ENCODE measurements at regions not wholly inside any gene's neighbourhood (a gene's known extent, or its start where the extent isn't known, plus 50 kb on each side); places are given as distances from the start of the nearest gene placed in this dataset.

- Histone ChIP-seq H3K27ac (ENCODE audit: low read depth in 2 of 2, low read length in 1 of 2) (no peak overlapping the region), H3F3A (replicated peaks; ENCODE audit: insufficient read depth) (no peaks in the 10 kb centered on the region), H3K4me3 (ENCODE audit: low read depth in 2 of 2, low read length in 1 of 2) (no peak overlapping the region), H3K27me3 (ENCODE audit: insufficient read depth) (no peaks in the 10 kb centered on the region), H2AFZ (ENCODE audit: low read depth) (no peak overlapping the region), H3K4me2 (no peak overlapping the region), H3K9me3 (no peaks in the 10 kb centered on the region), H3K79me2 (ENCODE audit: insufficient read depth) (no peaks in the 10 kb centered on the region), H3K9me2 (no peaks in the 10 kb centered on the region), H3K9ac (no peak overlapping the region), H4K20me1 (ENCODE audit: insufficient read depth) (no peaks in the 10 kb centered on the region), H3K36me3 (replicated peaks in 1 of 2; ENCODE audit: control insufficient read depth in 1 of 2, insufficient read depth in 2 of 2, low read length in 1 of 2) (no peaks in the 10 kb centered on the region), H3K4me1 (ENCODE audit: control insufficient read depth in 1 of 2, insufficient read depth in 2 of 2, low read depth in 1 of 2, low read length in 1 of 2) (no peaks in the 10 kb centered on the region)
- ChIA-PET POLR2A (no interaction called here), CTCF (interaction anchor here (0.6 to 0.9 kb wide), 4 partner anchors 57 to 1543 kb away, joined by 3 read pairs; no protein-coding TSS in a partner anchor)
- TF ChIP-seq RXRA (IDR thresholded peaks at IDR 0.05; ENCODE audit: borderline replicate concordance, low read depth) (no peak), POLR2AphosphoS5 (IDR thresholded peaks at IDR 0.05; ENCODE audit: low read depth, low read length) (no peak), FOXJ3 (CRISPR knock-in tag; IDR thresholded peaks at IDR 0.05) (no peak), FOXM1 (IDR thresholded peaks at IDR 0.05; ENCODE audit: low read depth) (no peak)
- no peak for DNase-seq
- WGBS (ENCODE audit: low lambda C conversion rate) = 48% methylated on average over 13 of the region's 13 CpGs
Measured at GRCh38 chr1:163471779-163472650, 150.3 kb downstream of the NUF2 start.

- Histone ChIP-seq H3K79me2 (ENCODE audit: insufficient read depth) (no peaks in the 10 kb centered on the region), H3K9me3 (no peaks in the 10 kb centered on the region), H3K4me2 (no peak overlapping the region), H3K27ac (ENCODE audit: low read depth in 2 of 2, low read length in 1 of 2) (no peak overlapping the region), H2AFZ (ENCODE audit: low read depth) (no peak overlapping the region), H3K4me3 (ENCODE audit: low read depth in 2 of 2, low read length in 1 of 2) (no peak overlapping the region), H4K20me1 (ENCODE audit: insufficient read depth) (no peaks in the 10 kb centered on the region), H3K9me2 (no peaks in the 10 kb centered on the region), H3K27me3 (ENCODE audit: insufficient read depth) (no peaks in the 10 kb centered on the region), H3K36me3 (replicated peaks in 1 of 2; ENCODE audit: control insufficient read depth in 1 of 2, insufficient read depth in 2 of 2, low read length in 1 of 2) (no peaks in the 10 kb centered on the region), H3K4me1 (ENCODE audit: control insufficient read depth in 1 of 2, insufficient read depth in 2 of 2, low read depth in 1 of 2, low read length in 1 of 2) (no peaks in the 10 kb centered on the region), H3F3A (replicated peaks; ENCODE audit: insufficient read depth) (no peaks in the 10 kb centered on the region), H3K9ac (no peak overlapping the region)
- ChIA-PET CTCF (interaction anchor here (0.6 to 1.1 kb wide), 5 partner anchors 9 to 1542 kb away, joined by 3 read pairs; no protein-coding TSS in a partner anchor), POLR2A (no interaction called here)
- TF ChIP-seq RCOR1 (IDR thresholded peaks at IDR 0.05; ENCODE audit: low read length) (no peak), FOSL2 (IDR thresholded peaks at IDR 0.05; ENCODE audit: borderline replicate concordance, low read depth) (no peak), GATA2 (CRISPR knock-in tag; IDR thresholded peaks at IDR 0.05) (no peak), FOXJ3 (CRISPR knock-in tag; IDR thresholded peaks at IDR 0.05) (no peak), ELF1 (IDR thresholded peaks at IDR 0.05) (no peak), YY1 (IDR thresholded peaks at IDR 0.05; ENCODE audit: low read depth) (no peak), POLR2AphosphoS5 (IDR thresholded peaks at IDR 0.05; ENCODE audit: low read depth, low read length) (no peak), CTCF (IDR thresholded peaks at IDR 0.05) (no peak), NRF1 (IDR thresholded peaks at IDR 0.05; ENCODE audit: low read depth, low read length) (no peak), REST (IDR thresholded peaks at IDR 0.05; ENCODE audit: low read depth, low read length) (no peak), CHD2 (IDR thresholded peaks at IDR 0.05; ENCODE audit: low read length, partially characterized antibody) (no peak), GABPA (IDR thresholded peaks at IDR 0.05; ENCODE audit: low read depth) (no peak), RFX5 (IDR thresholded peaks at IDR 0.05; ENCODE audit: low read length) (no peak), FOXM1 (IDR thresholded peaks at IDR 0.05; ENCODE audit: low read depth) (no peak), MEF2A (IDR thresholded peaks at IDR 0.05; ENCODE audit: borderline replicate concordance, low read depth) (no peak), USF1 (IDR thresholded peaks at IDR 0.05; ENCODE audit: borderline replicate concordance, low read depth) (no peak), NFIC (IDR thresholded peaks at IDR 0.05; ENCODE audit: borderline replicate concordance) (no peak), SMC3 (IDR thresholded peaks at IDR 0.05; ENCODE audit: low read depth, low read length) (no peak), MAX (IDR thresholded peaks at IDR 0.05; ENCODE audit: low read depth) (no peak), EZH2phosphoT487 (IDR thresholded peaks at IDR 0.05; ENCODE audit: borderline replicate concordance, low read depth) (no peak)
- WGBS (ENCODE audit: low lambda C conversion rate) = 50% methylated on average over 9 of the region's 9 CpGs
- DNase-seq = no peak
Measured at GRCh38 chr1:163472651-163473248, 151.0 kb downstream of the NUF2 start.

All from SK-N-SH (cell line).